ENCODE measurements at regions not wholly inside any gene's neighbourhood (a gene's known extent, or its start where the extent isn't known, plus 50 kb on each side); places are given as distances from the start of the nearest gene placed in this dataset.

DNA sequence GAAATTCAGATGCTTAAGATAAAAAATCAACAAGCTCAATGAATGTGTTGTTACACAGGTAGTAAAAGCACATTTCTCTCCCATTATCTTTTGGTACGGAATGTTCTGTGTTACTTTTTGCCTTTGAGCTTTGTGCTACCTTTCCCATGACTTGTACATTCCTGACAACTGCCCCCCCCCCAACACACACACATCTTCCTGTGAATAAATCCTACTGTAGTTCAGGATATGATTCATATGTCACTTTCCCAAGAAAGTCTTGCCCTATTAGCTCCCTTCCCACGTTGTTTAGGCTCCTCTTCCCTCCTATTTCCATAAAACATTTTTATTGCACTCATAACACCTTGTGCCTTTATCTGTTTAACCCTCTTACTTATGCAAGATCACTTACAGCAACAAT is 442.6 kb upstream of the LRATD1 start:
- no peaks in the 10 kb centered on the region for H3K27me3 Mint-ChIP-seq (ENCODE audit: insufficient read depth, low read depth)
- Histone ChIP-seq H3F3A (ENCODE audit: low read depth) (no peaks in the 10 kb centered on the region), H3K9me3 (ENCODE audit: low read depth) (no peaks in the 10 kb centered on the region), H4K20me1 (ENCODE audit: low read depth) (no peaks in the 10 kb centered on the region), H3K79me2 (ENCODE audit: low read depth) (no peaks in the 10 kb centered on the region), H3K4me3 (no peak overlapping the region), H3K27me3 (no peaks in the 10 kb centered on the region), H3K4me1 (no peaks in the 10 kb centered on the region), H3K36me3 (no peaks in the 10 kb centered on the region), H3K9ac (no peak overlapping the region), H3K27ac (no peak overlapping the region), H3K4me2 (no peak overlapping the region), H2AFZ (replicated peaks) (no peak overlapping the region)
- no peak overlapping the region for H3K27ac Mint-ChIP-seq
- no peaks in the 10 kb centered on the region for H3K4me1 Mint-ChIP-seq
- H3K4me3 Mint-ChIP-seq, result no peak overlapping the region
- H3K9me3 Mint-ChIP-seq, result no peaks in the 10 kb centered on the region
- H3K36me3 Mint-ChIP-seq, result no peaks in the 10 kb centered on the region
- TF ChIP-seq EZH2phosphoT487 (IDR thresholded peaks at IDR 0.05) (no peak), CTCF (IDR thresholded peaks at IDR 0.05) (no peak), EZH2 (IDR thresholded peaks at IDR 0.05) (no peak)
- DNase-seq (ENCODE audit: low spot score), result no peak

GRCh38 chr2:14194233-14194632 is 438.3 kb upstream of the LRATD1 start:
- H2AFZ ChIP-seq (replicated peaks), result no peak overlapping the region
- no peak overlapping the region for H3K27ac Mint-ChIP-seq

GRCh38 chr2:14197293-14197692 is 435.2 kb upstream of the LRATD1 start:
- TF ChIP-seq EZH2 (IDR thresholded peaks at IDR 0.05) (no peak), EZH2phosphoT487 (IDR thresholded peaks at IDR 0.05) (no peak), CTCF (IDR thresholded peaks at IDR 0.05) (no peak)
- Histone ChIP-seq H3K36me3 (no peaks in the 10 kb centered on the region), H3K4me3 (no peak overlapping the region), H4K20me1 (ENCODE audit: low read depth) (no peaks in the 10 kb centered on the region), H3K4me1 (no peaks in the 10 kb centered on the region), H3K9me3 (ENCODE audit: low read depth) (no peaks in the 10 kb centered on the region), H2AFZ (replicated peaks) (no peak overlapping the region), H3F3A (ENCODE audit: low read depth) (no peaks in the 10 kb centered on the region), H3K4me2 (no peak overlapping the region), H3K79me2 (ENCODE audit: low read depth) (no peaks in the 10 kb centered on the region), H3K9ac (no peak overlapping the region), H3K27ac (no peak overlapping the region), H3K27me3 (no peaks in the 10 kb centered on the region)
- Mint-ChIP-seq H3K9me3 (no peaks in the 10 kb centered on the region), H3K4me1 (no peaks in the 10 kb centered on the region), H3K4me3 (no peak overlapping the region), H3K27me3 (ENCODE audit: insufficient read depth, low read depth) (no peaks in the 10 kb centered on the region), H3K27ac (no peak overlapping the region), H3K36me3 (no peaks in the 10 kb centered on the region)
- no peak for DNase-seq (ENCODE audit: low spot score)

More at GRCh38 chr2:14194233-14194632, 438.3 kb upstream of the LRATD1 start:
- no peak for DNase-seq (ENCODE audit: low spot score)
- TF ChIP-seq EZH2 (IDR thresholded peaks at IDR 0.05), result no peak
- TF ChIP-seq CTCF (IDR thresholded peaks at IDR 0.05), result no peak
- no peak for TF ChIP-seq EZH2phosphoT487 (IDR thresholded peaks at IDR 0.05)
- Histone ChIP-seq H3K27me3 (no peaks in the 10 kb centered on the region), H4K20me1 (ENCODE audit: low read depth) (no peaks in the 10 kb centered on the region), H3K4me1 (no peaks in the 10 kb centered on the region), H3K79me2 (ENCODE audit: low read depth) (no peaks in the 10 kb centered on the region), H3K9ac (no peak overlapping the region), H3K4me2 (no peak overlapping the region), H3K9me3 (ENCODE audit: low read depth) (no peaks in the 10 kb centered on the region), H3K4me3 (no peak overlapping the region), H3K36me3 (no peaks in the 10 kb centered on the region), H3F3A (ENCODE audit: low read depth) (no peaks in the 10 kb centered on the region), H3K27ac (no peak overlapping the region)
- Mint-ChIP-seq H3K4me1 (no peaks in the 10 kb centered on the region), H3K36me3 (no peaks in the 10 kb centered on the region), H3K9me3 (no peaks in the 10 kb centered on the region), H3K4me3 (no peak overlapping the region), H3K27me3 (ENCODE audit: insufficient read depth, low read depth) (no peaks in the 10 kb centered on the region)
